ENCODE measurements at regions not wholly inside any gene's neighbourhood (a gene's known extent, or its start where the extent isn't known, plus 50 kb on each side); places are given as distances from the start of the nearest gene placed in this dataset.

GRCh38 chr5:14983666-14984441 is 112.3 kb upstream of the ANKH start (continued):
- TF ChIP-seq, protein P1, sequence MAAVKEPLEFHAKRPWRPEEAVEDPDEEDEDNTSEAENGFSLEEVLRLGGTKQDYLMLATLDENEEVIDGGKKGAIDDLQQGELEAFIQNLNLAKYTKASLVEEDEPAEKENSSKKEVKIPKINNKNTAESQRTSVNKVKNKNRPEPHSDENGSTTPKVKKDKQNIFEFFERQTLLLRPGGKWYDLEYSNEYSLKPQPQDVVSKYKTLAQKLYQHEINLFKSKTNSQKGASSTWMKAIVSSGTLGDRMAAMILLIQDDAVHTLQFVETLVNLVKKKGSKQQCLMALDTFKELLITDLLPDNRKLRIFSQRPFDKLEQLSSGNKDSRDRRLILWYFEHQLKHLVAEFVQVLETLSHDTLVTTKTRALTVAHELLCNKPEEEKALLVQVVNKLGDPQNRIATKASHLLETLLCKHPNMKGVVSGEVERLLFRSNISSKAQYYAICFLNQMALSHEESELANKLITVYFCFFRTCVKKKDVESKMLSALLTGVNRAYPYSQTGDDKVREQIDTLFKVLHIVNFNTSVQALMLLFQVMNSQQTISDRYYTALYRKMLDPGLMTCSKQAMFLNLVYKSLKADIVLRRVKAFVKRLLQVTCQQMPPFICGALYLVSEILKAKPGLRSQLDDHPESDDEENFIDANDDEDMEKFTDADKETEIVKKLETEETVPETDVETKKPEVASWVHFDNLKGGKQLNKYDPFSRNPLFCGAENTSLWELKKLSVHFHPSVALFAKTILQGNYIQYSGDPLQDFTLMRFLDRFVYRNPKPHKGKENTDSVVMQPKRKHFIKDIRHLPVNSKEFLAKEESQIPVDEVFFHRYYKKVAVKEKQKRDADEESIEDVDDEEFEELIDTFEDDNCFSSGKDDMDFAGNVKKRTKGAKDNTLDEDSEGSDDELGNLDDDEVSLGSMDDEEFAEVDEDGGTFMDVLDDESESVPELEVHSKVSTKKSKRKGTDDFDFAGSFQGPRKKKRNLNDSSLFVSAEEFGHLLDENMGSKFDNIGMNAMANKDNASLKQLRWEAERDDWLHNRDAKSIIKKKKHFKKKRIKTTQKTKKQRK (IDR thresholded peaks at IDR 0.05; ENCODE audit: low read depth, low read length): no peak
- TF ChIP-seq LARP7 (IDR thresholded peaks at IDR 0.05) (no peak), POLR2A (IDR thresholded peaks at IDR 0.05; ENCODE audit: low read depth, low read length) (no peak)

- intact Hi-C loops (cut with micrococcal nuclease; ENCODE audit: unreplicated experiment): no loop called here
- Histone ChIP-seq H3K27me3 (replicated peaks in 1 of 2; ENCODE audit: control insufficient read depth in 2 of 2, insufficient read depth in 2 of 2, low read length in 1 of 2) (0 out of 4 replicates have a peak, but pooled peaks cover 0 to under 1% of the 10 kb centered on the region in 2 experiments), H4K20me1 (ENCODE audit: control insufficient read depth, insufficient read depth) (no peaks in the 10 kb centered on the region), H2AFZ (ENCODE audit: control insufficient read depth, low read depth, low read length) (no peak overlapping the region), H3K4me3 (no peak overlapping the region), H3K4me2 (ENCODE audit: control insufficient read depth, insufficient read depth) (no peak overlapping the region), H3K4me1 (ENCODE audit: control insufficient read depth, insufficient read depth, low read length) (no peaks in the 10 kb centered on the region), H3K9ac (ENCODE audit: control insufficient read depth, insufficient read depth, low read length) (no peak overlapping the region), H3K27ac (ENCODE audit: control insufficient read depth, insufficient read depth) (no peak overlapping the region), H3K36me3 (ENCODE audit: control insufficient read depth in 2 of 2, insufficient read depth in 2 of 2, low read length in 1 of 2) (no peaks in the 10 kb centered on the region), H3K79me2 (ENCODE audit: control insufficient read depth, insufficient read depth, low read length) (no peaks in the 10 kb centered on the region), H3K9me3 (replicated peaks; ENCODE audit: control insufficient read depth, insufficient read depth, low read length) (no peaks in the 10 kb centered on the region)
- ChIA-PET CTCF (no interaction called here), RAD21 (ENCODE audit: unreplicated experiment) (no interaction called here), SMC1A (ENCODE audit: uncharacterized antibody, unreplicated experiment) (no interaction called here), POLR2A (no interaction called here)
- in situ Hi-C loops (cut with MboI): no loop called here
- DNase-seq (ENCODE audit: low read depth, low spot score): no peak
- BruUV-seq (replicated peaks): no TSS peak
- TF ChIP-seq BCL11A (IDR thresholded peaks at IDR 0.05; ENCODE audit: low read depth, low read length): no peak
- WGBS (ENCODE audit: insufficient coverage, insufficient replicate concordance, low lambda C conversion rate, missing lambda C conversion rate): 58% methylated on average over 2 of the region's 2 CpGs
- no peak for FAIRE-seq
- ATAC-seq: no peak
These were observed 109.1 kb upstream of the ANKH start for GRCh38 chr5:14980698-14981097.
